AG04449 (cell line): ENCODE measurements at regions not wholly inside any gene's neighbourhood (a gene's known extent, or its start where the extent isn't known, plus 50 kb on each side); places are given as distances from the start of the nearest gene placed in this dataset.

ENCODE experiments used
- CTCF ChIA-PET: fragments of 350-600 bp; formaldehyde crosslinking; extraction: SDS; loops from one replicate; lab custom pipeline; 2021; ENCODE audit warnings: antibody characterized with exemption; lab: Yijun Ruan, JAX
- POLR2A ChIA-PET: fragments of 400-600, 350-600 bp; formaldehyde crosslinking; extraction: SDS; loops from one replicate; lab custom pipeline; 2020; ENCODE audit warnings: antibody characterized with exemption, inconsistent platforms; lab: Yijun Ruan, JAX
- DNase-seq: peaks from one replicate; pipeline ENCODE4 v3.0.0-alpha.2; 2010; ENCODE audit warnings: low read depth, low spot score
- H3K4me3 ChIP-seq: 2 replicates; pipeline ENCODE4 v1.5.1; 2011; ENCODE audit warnings: low read depth, mild to moderate bottlenecking, control low read depth, low read length
- TF ChIP-seq, protein P1 (sequence below): IDR thresholded peaks from one replicate; pipeline ENCODE4 v1.5.1; 2011; ENCODE audit warnings: mild to moderate bottlenecking, moderate library complexity, low read length, control low read depth, inconsistent platforms; ENCODE audit not compliant: insufficient read depth; ENCODE audit errors: missing control alignments

GRCh38 chr2:236939271-236939670, 146.4 kb upstream of the COPS8 start:
- POLR2A ChIA-PET, result no interaction called here
- CTCF ChIA-PET, result no interaction called here
- DNase-seq, result no peak

DNA sequence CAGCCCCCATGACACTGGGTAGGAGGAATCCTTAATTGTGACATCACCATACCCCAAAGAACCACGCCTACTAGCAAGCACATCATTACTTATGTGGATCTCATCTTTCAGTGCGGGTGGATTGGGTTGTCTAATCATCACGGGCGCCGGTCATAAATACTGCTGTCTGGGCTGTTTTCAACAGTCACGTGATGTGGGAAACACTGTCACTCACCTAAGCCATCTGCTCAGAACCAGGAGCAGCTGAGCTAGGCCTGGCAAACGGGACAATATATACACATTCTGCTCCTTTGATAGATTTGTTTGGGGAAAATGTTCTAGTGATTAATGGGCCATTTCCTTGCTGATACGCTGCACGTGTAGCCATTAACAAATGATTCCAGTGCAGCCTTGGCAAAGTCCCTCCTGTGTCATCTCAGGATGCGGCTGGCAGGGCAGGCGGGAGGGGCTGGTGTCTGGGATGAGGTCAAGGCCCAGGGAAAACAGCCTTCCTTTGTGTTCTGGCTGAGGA, 145.9 kb upstream of the COPS8 start:
- no peak overlapping the region for H3K4me3 ChIP-seq
- DNase-seq, result no peak
- ChIA-PET CTCF (no interaction called here), POLR2A (no interaction called here)
- TF ChIP-seq, protein P1, sequence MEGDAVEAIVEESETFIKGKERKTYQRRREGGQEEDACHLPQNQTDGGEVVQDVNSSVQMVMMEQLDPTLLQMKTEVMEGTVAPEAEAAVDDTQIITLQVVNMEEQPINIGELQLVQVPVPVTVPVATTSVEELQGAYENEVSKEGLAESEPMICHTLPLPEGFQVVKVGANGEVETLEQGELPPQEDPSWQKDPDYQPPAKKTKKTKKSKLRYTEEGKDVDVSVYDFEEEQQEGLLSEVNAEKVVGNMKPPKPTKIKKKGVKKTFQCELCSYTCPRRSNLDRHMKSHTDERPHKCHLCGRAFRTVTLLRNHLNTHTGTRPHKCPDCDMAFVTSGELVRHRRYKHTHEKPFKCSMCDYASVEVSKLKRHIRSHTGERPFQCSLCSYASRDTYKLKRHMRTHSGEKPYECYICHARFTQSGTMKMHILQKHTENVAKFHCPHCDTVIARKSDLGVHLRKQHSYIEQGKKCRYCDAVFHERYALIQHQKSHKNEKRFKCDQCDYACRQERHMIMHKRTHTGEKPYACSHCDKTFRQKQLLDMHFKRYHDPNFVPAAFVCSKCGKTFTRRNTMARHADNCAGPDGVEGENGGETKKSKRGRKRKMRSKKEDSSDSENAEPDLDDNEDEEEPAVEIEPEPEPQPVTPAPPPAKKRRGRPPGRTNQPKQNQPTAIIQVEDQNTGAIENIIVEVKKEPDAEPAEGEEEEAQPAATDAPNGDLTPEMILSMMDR, result no peak

More at GRCh38 chr2:236939271-236939670, 146.4 kb upstream of the COPS8 start:
- TF ChIP-seq, protein P1, result no peak
- H3K4me3 ChIP-seq, result no peak overlapping the region

- no peak for DNase-seq
- no peak overlapping the region for H3K4me3 ChIP-seq
- TF ChIP-seq, protein P1, result no peak
- ChIA-PET POLR2A (no interaction called here), CTCF (interaction anchor here (1.3 kb wide), 1 partner anchor 9 kb away, joined by 3 read pairs; no protein-coding TSS in a partner anchor)
These were observed 145.2 kb upstream of the COPS8 start for GRCh38 chr2:236940497-236940896.

- no peak for DNase-seq
- ChIA-PET CTCF (interaction anchor here (1.3 kb wide), 1 partner anchor 9 kb away, joined by 3 read pairs; no protein-coding TSS in a partner anchor), POLR2A (no interaction called here)
- no peak overlapping the region for H3K4me3 ChIP-seq
- TF ChIP-seq, protein P1, result no peak
These were observed 144.7 kb upstream of the COPS8 start for GRCh38 chr2:236940916-236941520.

- H3K4me3 ChIP-seq, result no peak overlapping the region
- TF ChIP-seq, protein P1, result no peak
- ChIA-PET POLR2A (no interaction called here), CTCF (interaction anchor here (1.3 kb wide), 1 partner anchor 8 kb away, joined by 3 read pairs; no protein-coding TSS in a partner anchor)
- no peak for DNase-seq
These were observed 144.1 kb upstream of the COPS8 start for GRCh38 chr2:236941551-236941950.

- ChIA-PET CTCF (no interaction called here), POLR2A (no interaction called here)
- no peak overlapping the region for H3K4me3 ChIP-seq
- no peak for DNase-seq
- TF ChIP-seq, protein P1, result no peak
These were observed 143.1 kb upstream of the COPS8 start for GRCh38 chr2:236942554-236942953.
